ENCODE measurements at regions not wholly inside any gene's neighbourhood (a gene's known extent, or its start where the extent isn't known, plus 50 kb on each side); places are given as distances from the start of the nearest gene placed in this dataset.

DNA sequence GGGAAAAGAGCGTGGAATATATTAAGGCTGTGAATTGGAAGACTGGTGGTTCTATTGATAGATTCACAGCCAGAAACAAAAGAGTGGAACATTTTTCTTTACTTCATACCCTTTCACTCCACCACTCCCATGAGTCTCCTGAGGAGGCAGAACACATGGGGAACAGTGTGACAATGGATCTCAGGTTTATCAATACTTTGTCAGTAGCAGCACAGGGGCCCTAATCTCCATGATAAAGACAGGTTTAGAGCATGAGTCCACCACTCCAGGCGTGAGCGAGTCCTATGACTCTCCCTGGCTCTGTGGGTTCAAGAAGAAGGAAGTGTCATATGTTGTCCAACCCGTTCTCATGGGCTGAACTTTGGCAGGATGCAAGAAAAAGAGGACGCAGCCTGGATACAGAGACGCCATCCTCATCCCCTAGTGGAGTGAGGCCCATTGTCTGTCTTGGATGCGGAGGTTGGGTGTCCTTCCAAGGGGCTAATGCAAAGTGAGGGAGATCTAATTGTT is 361.2 kb downstream of the TMEM114 start:
- TF ChIP-seq, protein P1, sequence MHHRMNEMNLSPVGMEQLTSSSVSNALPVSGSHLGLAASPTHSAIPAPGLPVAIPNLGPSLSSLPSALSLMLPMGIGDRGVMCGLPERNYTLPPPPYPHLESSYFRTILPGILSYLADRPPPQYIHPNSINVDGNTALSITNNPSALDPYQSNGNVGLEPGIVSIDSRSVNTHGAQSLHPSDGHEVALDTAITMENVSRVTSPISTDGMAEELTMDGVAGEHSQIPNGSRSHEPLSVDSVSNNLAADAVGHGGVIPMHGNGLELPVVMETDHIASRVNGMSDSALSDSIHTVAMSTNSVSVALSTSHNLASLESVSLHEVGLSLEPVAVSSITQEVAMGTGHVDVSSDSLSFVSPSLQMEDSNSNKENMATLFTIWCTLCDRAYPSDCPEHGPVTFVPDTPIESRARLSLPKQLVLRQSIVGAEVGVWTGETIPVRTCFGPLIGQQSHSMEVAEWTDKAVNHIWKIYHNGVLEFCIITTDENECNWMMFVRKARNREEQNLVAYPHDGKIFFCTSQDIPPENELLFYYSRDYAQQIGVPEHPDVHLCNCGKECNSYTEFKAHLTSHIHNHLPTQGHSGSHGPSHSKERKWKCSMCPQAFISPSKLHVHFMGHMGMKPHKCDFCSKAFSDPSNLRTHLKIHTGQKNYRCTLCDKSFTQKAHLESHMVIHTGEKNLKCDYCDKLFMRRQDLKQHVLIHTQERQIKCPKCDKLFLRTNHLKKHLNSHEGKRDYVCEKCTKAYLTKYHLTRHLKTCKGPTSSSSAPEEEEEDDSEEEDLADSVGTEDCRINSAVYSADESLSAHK (tag by site-specific recombination; IDR thresholded peaks at IDR 0.05) = no peak
- no peak for TF ChIP-seq GLI4 (tag by site-specific recombination; IDR thresholded peaks at IDR 0.05)
- no peak for TF ChIP-seq ZNF350 (tag by site-specific recombination; IDR thresholded peaks at IDR 0.05)
- no peak for TF ChIP-seq ZNF24 (tag by site-specific recombination; IDR thresholded peaks at IDR 0.05)
- TF ChIP-seq FEZF1 (tag by site-specific recombination; IDR thresholded peaks at IDR 0.05) = no peak
- no peak for TF ChIP-seq ZNF16 (tag by site-specific recombination; IDR thresholded peaks at IDR 0.05; ENCODE audit: low read depth)
- POLR2A ChIA-PET = no interaction called here
- Histone ChIP-seq H3K4me3 (ENCODE audit: low read depth, low read length) (no peak overlapping the region), H3K9me3 (ENCODE audit: control insufficient read depth, insufficient read depth, low read depth, low read length) (no peaks in the 10 kb centered on the region), H3K4me1 (ENCODE audit: control insufficient read depth, insufficient read depth, low read length) (no peaks in the 10 kb centered on the region), H3K27ac (ENCODE audit: extremely low read depth, low read depth, low read length) (no peak overlapping the region), H3K36me3 (ENCODE audit: control insufficient read depth in 2 of 2, insufficient read depth in 1 of 2, low read length in 2 of 2) (no peaks in the 10 kb centered on the region)
- CTCF ChIA-PET = interaction anchor here (0.6 kb wide), 1 partner anchor 1797 kb away, joined by 4 read pairs; no protein-coding TSS in a partner anchor

DNA sequence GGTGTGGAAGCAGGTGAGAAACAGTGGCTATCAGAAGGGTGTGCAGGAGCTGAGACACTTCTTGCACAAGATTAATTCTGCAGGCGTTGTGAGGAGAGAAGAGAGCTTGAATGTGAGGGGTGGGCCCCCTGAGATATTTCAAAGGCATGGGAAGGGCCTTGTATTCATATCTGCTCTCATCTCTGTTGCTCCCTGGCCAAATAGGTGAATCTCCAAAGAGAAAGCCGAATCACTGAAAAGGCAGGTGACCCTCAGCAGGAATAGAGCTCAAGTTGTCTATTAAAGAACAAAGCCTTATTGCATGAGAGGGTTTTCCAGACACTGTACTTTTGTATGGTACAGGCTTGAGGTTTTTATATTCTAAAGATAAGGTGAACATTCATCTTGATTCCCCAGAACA is 373.1 kb downstream of the TMEM114 start:
- CTCF ChIA-PET = interaction anchor here (0.6 to 1.1 kb wide), 2 partner anchors 10 to 43 kb away, joined by 3 to 4 read pairs; no protein-coding TSS in a partner anchor
- Histone ChIP-seq H3K9me3 (ENCODE audit: control insufficient read depth, insufficient read depth, low read depth, low read length) (no peaks in the 10 kb centered on the region), H3K27ac (ENCODE audit: extremely low read depth, low read depth, low read length) (no peak overlapping the region), H3K36me3 (ENCODE audit: control insufficient read depth in 2 of 2, insufficient read depth in 1 of 2, low read length in 2 of 2) (no peaks in the 10 kb centered on the region), H3K4me1 (ENCODE audit: control insufficient read depth, insufficient read depth, low read length) (no peaks in the 10 kb centered on the region), H3K4me3 (ENCODE audit: low read depth, low read length) (no peak overlapping the region)
- TF ChIP-seq, protein P2, sequence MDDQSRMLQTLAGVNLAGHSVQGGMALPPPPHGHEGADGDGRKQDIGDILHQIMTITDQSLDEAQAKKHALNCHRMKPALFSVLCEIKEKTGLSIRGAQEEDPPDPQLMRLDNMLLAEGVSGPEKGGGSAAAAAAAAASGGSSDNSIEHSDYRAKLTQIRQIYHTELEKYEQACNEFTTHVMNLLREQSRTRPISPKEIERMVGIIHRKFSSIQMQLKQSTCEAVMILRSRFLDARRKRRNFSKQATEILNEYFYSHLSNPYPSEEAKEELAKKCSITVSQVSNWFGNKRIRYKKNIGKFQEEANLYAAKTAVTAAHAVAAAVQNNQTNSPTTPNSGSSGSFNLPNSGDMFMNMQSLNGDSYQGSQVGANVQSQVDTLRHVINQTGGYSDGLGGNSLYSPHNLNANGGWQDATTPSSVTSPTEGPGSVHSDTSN (CRISPR knock-in tag; IDR thresholded peaks at IDR 0.05) = no peak
- TF ChIP-seq ZSCAN30 (tag by site-specific recombination; IDR thresholded peaks at IDR 0.05) = no peak
- no peak for TF ChIP-seq ZNF843 (tag by site-specific recombination; IDR thresholded peaks at IDR 0.05)
- TF ChIP-seq TRIM28 (IDR thresholded peaks at IDR 0.05; ENCODE audit: borderline replicate concordance, low read length) = no peak
- TF ChIP-seq, protein P3, sequence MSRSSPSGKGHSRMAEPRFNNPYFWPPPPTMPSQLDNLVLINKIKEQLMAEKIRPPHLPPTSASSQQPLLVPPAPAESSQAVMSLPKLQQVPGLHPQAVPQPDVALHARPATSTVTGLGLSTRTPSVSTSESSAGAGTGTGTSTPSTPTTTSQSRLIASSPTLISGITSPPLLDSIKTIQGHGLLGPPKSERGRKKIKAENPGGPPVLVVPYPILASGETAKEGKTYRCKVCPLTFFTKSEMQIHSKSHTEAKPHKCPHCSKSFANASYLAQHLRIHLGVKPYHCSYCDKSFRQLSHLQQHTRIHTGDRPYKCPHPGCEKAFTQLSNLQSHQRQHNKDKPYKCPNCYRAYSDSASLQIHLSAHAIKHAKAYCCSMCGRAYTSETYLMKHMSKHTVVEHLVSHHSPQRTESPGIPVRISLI (tag by site-specific recombination; IDR thresholded peaks at IDR 0.05) = no peak
- no peak for TF ChIP-seq ZBTB17 (tag by site-specific recombination; IDR thresholded peaks at IDR 0.05)
- no peak for TF ChIP-seq ZNF211 (tag by site-specific recombination; IDR thresholded peaks at IDR 0.05; ENCODE audit: low read depth)
- TF ChIP-seq, protein P4, sequence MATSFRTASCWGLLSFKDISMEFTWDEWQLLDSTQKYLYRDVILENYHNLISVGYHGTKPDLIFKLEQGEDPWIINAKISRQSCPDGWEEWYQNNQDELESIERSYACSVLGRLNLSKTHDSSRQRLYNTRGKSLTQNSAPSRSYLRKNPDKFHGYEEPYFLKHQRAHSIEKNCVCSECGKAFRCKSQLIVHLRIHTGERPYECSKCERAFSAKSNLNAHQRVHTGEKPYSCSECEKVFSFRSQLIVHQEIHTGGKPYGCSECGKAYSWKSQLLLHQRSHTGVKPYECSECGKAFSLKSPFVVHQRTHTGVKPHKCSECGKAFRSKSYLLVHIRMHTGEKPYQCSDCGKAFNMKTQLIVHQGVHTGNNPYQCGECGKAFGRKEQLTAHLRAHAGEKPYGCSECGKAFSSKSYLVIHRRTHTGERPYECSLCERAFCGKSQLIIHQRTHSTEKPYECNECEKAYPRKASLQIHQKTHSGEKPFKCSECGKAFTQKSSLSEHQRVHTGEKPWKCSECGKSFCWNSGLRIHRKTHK (tag by site-specific recombination; IDR thresholded peaks at IDR 0.05) = no peak
- POLR2A ChIA-PET = no interaction called here

DNA sequence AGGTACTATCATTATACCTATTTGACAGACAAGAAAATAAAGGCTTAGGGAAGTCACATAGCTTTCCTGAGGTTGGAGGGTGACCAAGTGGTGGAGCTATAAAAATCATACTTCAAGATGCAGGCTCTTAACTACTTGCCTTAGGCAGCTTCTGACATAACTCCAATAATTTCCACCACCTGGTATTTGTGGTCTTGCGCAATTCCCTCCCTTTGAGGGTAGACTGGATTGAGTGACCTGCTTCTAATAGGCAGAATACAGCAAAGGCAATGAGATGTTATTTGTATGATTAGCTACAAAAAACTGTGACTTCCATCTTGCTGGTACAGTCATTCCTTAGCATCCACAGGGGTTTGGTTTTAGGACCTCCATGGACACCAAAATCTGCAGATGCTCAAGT is 385.5 kb downstream of the TMEM114 start:
- no peak overlapping the region for H3K27ac ChIP-seq (ENCODE audit: extremely low read depth, low read depth, low read length)
- POLR2A ChIA-PET = no interaction called here
- no peaks in the 10 kb centered on the region for H3K9me3 ChIP-seq (ENCODE audit: control insufficient read depth, insufficient read depth, low read depth, low read length)
- H3K4me3 ChIP-seq (ENCODE audit: low read depth, low read length) = no peak overlapping the region
- no peaks in the 10 kb centered on the region for H3K36me3 ChIP-seq (ENCODE audit: control insufficient read depth in 2 of 2, insufficient read depth in 1 of 2, low read length in 2 of 2)
- no peak for TF ChIP-seq ZNF416 (tag by site-specific recombination; IDR thresholded peaks at IDR 0.05)
- TF ChIP-seq ZNF501 (tag by site-specific recombination; IDR thresholded peaks at IDR 0.05) = no peak
- no peak for TF ChIP-seq ZNF37A (tag by site-specific recombination; IDR thresholded peaks at IDR 0.05)
- no peak for TF ChIP-seq ZEB2 (tag by site-specific recombination; IDR thresholded peaks at IDR 0.05)
- TF ChIP-seq KLF7 (tag by site-specific recombination; IDR thresholded peaks at IDR 0.05; ENCODE audit: borderline replicate concordance) = no peak
- CTCF ChIA-PET = interaction anchor here (0.6 kb wide), 1 partner anchor 614 kb away, joined by 3 read pairs; no protein-coding TSS in a partner anchor
- no peaks in the 10 kb centered on the region for H3K4me1 ChIP-seq (ENCODE audit: control insufficient read depth, insufficient read depth, low read length)
